IPS-20b (cell line): ENCODE measurements at regions not wholly inside any gene's neighbourhood (a gene's known extent, or its start where the extent isn't known, plus 50 kb on each side); places are given as distances from the start of the nearest gene placed in this dataset.

Source experiments
- H3K27ac ChIP-seq: one replicate; pipeline ENCODE4 v1.5.1; 2013; ENCODE audit warnings: low read length
- H3K27me3 ChIP-seq: 2 replicates; pipeline ENCODE4 v1.6.1; 2013; ENCODE audit warnings: mild to moderate bottlenecking, low read length, inconsistent platforms; ENCODE audit not compliant: insufficient read depth
- H3K36me3 ChIP-seq: 2 replicates; pipeline ENCODE4 v1.6.1; 2013; ENCODE audit warnings: low read depth, mild to moderate bottlenecking, inconsistent platforms, low read length, moderate library complexity; ENCODE audit not compliant: insufficient read depth
- H3K4me1 ChIP-seq: 2 replicates; pipeline ENCODE4 v1.6.1; 2013; ENCODE audit warnings: mild to moderate bottlenecking, control low read depth, inconsistent platforms, low read length, moderate library complexity; ENCODE audit not compliant: insufficient read depth
- H3K4me3 ChIP-seq: 2 replicates; pipeline ENCODE4 v1.5.1; 2013; ENCODE audit warnings: mild to moderate bottlenecking, low read length, inconsistent platforms
- H3K9ac ChIP-seq: 2 replicates; pipeline ENCODE4 v1.6.1; 2013; ENCODE audit warnings: low read depth, mild to moderate bottlenecking, inconsistent platforms, low read length, moderate library complexity
- H3K9me3 ChIP-seq: 2 replicates; pipeline ENCODE4 v1.6.1; 2013; ENCODE audit warnings: mild to moderate bottlenecking, low read depth, low read length, inconsistent platforms; ENCODE audit not compliant: insufficient read depth

DNA sequence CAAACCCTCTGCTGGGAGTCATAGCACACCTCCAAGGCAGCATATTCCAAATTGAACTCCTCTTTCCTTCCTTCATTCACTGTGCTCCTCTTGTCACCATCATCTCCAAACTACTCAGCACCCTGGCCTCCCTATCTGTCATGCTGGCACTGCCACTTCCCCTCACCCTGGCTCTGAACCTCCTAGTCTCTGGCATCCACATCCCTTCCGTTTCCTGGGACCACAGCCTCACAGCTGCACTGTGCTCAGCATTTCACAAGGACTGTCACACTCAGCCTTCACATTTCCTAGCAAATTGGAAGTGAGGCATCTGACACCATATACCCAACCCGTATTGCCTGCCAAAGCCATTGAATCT lies 124.7 kb downstream of the WDR11 start:
- peaks cover 4% of the 10 kb centered on the region; the same call in 1 of the 2 replicates for H3K9me3 ChIP-seq
- H3K36me3 ChIP-seq: no peaks in the 10 kb centered on the region
- no peak overlapping the region for H3K27ac ChIP-seq
- peaks cover 35% of the 10 kb centered on the region for H3K27me3 ChIP-seq
- no peak overlapping the region for H3K9ac ChIP-seq
- H3K4me3 ChIP-seq: no peak overlapping the region
- peaks cover 15% of the 10 kb centered on the region; the same call in 1 of the 2 replicates for H3K4me1 ChIP-seq

DNA sequence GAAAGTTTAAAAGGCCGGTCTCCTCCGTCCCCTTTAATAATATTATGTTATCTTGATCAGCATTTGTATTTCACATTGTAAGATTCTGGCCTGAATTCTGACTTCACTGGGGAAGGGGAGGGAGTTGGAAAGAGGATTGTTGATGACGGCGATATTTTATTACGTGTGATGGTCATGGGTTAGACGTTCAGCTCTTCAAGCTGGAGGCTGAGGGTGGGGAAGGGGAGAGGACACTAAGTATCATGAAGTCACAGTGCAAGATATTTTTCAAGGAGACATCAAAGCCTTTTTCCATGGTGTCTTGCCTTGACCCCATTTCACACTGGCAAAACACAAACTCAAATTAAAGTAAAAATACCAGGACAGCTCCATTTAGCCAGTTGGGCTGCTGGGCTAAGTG lies 126.7 kb downstream of the WDR11 start:
- H3K27ac ChIP-seq: no peak overlapping the region
- H3K4me3 ChIP-seq: no peak overlapping the region
- H3K4me1 ChIP-seq: peaks cover 36% of the 10 kb centered on the region
- H3K27me3 ChIP-seq: peaks cover 44% of the 10 kb centered on the region
- H3K36me3 ChIP-seq: no peaks in the 10 kb centered on the region
- peaks cover 4% of the 10 kb centered on the region; the same call in 1 of the 2 replicates for H3K9me3 ChIP-seq
- no peak overlapping the region for H3K9ac ChIP-seq

DNA sequence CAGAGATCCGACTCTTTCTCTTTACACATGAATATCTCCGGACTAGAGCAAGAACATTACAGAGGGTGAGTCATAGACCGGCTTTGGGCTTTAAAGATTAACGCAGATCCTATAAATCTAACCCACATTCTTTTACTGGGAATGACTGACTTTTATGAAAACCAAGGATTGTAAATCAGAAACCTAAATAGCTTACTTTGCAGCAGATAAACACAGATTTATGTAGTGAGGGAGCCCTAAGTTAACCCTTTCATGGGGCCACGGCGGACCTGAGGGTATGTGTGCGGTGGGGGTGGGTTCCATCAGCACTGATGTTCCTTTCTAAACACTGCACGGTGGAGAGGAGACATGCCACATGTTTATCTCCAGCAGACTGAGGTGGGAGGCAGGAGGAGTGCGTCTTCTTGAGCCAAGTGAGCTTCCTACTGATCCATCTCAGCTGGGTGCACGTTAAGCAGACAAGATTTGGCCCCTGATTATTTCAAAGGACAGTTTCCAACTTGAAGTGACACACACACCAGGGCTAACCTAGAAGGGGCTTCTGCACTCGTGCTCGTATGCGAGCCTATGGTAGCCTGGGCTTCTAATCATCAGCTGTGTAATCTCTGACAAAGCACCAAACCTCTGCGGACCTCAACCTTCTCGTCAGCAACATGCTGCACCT lies 127.6 kb downstream of the WDR11 start:
- H3K4me3 ChIP-seq: peak overlapping the region; percentile 62
- peaks cover 4% of the 10 kb centered on the region; the same call in 1 of the 2 replicates for H3K9me3 ChIP-seq
- H3K9ac ChIP-seq: no peak overlapping the region
- H3K27ac ChIP-seq: no peak overlapping the region
- H3K36me3 ChIP-seq: no peaks in the 10 kb centered on the region
- H3K27me3 ChIP-seq: peaks cover 44% of the 10 kb centered on the region
- H3K4me1 ChIP-seq: peaks cover 36% of the 10 kb centered on the region

DNA sequence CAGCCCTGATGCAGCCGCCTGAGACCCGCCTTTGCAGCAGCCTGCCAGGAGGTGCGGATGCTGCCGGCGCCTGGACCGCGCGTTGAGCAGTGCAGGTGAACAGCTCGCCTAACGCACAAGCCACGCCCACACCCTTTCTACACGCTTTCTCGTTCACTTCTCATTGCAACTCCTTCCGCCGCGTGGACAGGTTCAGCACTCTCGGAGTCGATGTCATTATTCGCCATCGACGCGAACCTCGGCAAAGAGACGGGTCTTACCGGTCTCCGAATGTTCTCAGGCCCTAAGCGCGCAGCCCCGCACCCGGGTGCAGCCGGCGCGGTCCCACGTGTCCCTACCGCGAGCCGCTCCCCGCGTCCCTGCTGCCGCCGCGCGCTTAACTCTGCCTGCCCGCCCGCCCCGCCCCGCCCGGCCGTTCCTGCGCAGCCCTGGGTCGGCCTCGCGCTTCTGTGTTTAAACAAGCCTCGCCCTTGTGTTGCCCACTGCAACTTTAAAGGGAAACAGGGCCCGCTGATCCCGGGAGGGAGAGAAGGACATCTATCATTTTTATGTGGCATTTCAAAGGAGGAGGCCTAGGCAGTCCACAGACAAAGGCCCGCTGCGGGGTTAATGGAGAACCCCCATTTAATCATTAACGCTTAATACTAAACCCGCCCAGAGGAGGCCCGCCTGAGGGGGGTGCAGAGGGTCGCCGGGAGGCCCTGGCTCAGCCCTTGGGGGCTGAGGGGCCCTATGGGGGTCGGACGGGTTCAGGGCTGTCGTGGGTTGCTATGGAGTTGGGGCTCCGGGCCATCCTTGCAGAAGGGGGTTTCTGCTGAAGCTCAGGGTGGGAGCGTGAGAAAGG lies 128.5 kb downstream of the WDR11 start:
- peaks cover 36% of the 10 kb centered on the region for H3K4me1 ChIP-seq
- H3K27ac ChIP-seq: no peak overlapping the region
- H3K4me3 ChIP-seq: peak overlapping the region; percentile 62
- no peaks in the 10 kb centered on the region for H3K36me3 ChIP-seq
- peaks cover 44% of the 10 kb centered on the region for H3K27me3 ChIP-seq
- 0 out of 2 replicates have a peak, but pooled peaks cover 4% of the 10 kb centered on the region for H3K9me3 ChIP-seq
- peak overlapping the region; percentile 21; the same call in 1 of the 2 replicates for H3K9ac ChIP-seq

DNA sequence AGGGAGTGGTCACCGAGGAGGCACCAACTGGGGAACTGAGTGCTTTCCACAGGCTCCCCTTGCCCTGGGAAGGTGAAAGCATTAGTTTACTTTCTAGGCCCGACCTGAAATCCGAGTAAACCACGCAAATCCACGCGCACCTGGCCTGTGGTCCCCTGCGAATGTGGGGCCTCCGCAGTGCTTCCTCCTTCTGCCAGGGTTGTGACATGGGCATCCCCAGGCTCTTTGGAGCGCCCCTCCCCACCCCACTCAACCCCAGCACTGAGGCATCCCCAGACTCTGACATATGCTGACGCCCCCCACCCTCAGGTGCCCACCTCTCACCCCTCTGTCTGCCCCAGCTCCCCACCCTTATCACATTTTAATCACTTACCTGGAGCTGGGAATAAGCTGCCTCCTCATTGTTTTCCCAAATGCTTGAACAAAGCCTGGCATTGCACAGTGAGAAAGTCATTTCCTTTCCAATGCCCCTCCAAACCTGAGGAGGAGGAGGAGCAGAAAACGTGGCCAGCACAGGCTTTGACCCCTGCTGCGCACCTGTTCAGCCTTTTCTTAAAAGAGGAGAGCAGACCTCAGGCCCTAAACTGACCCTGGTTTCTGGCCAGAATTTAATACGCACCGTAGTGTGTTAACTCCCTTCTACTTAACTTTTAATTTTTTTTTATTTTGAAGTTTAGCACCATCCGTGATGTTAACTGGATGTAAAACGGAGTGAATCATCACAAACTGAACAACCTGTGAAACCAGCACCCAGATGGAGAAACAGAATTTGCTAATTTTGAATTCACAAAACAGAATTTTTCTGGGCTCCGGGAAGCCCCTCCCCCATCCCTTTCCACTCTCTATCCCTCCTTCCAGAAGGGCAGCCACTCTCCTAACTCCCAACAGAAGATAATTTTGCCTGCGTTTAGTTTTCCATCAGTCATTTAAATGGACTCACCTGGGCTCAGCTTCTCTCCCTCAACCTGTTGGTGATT lies 129.4 kb downstream of the WDR11 start:
- peak overlapping the region; percentile 21; the same call in 1 of the 2 replicates for H3K9ac ChIP-seq
- H3K4me3 ChIP-seq: peak overlapping the region; percentile 62

DNA sequence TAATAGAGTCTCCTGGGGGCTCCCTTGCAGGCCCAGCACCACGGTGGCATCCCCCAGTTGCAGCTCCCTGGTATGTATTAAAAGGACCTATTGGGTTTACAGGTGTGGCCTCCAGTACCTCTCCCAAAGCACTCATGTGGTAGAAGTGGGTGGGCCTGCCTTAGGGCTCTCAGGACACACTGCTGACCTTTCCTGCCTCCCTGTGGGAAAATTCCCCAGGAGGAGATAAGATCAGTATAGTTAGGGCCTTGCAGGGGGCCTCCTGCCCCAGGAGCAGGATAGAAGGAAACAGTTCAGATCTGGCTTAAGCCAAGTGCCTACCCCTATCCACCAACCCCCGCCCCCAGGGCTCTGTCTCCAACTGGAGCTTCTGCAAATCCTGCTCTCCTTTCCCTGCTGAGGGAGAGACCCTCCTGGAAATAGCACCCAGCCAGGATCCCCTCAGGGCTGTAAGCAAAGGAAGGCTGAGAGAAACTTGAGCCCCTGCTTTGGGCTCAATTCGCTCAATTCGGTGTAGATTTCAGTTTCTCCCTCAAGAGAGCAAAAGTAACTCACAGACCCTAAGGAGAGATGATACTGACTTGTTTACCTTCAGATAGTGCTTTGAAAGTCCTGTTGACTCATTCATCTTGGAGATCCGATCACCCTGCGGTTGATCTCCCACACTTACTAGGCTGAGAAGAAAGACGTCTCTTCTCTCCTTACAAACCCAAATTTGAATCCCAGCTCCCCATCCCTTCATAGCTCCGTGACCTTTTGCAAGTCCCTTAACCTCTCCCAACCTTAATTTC lies 130.6 kb downstream of the WDR11 start:
- H3K9ac ChIP-seq: no peak overlapping the region
- no peaks in the 10 kb centered on the region for H3K9me3 ChIP-seq
- H3K36me3 ChIP-seq: no peaks in the 10 kb centered on the region
- H3K4me3 ChIP-seq: 0 out of 2 replicates have a peak overlapping the region, but pooled peaks have one; percentile 32
- H3K27me3 ChIP-seq: peaks cover 44% of the 10 kb centered on the region
- H3K27ac ChIP-seq: no peak overlapping the region
- H3K4me1 ChIP-seq: peaks cover 36% of the 10 kb centered on the region

More for the DNA sequence above, 129.4 kb downstream of the WDR11 start:
- no peak overlapping the region for H3K27ac ChIP-seq
- no peaks in the 10 kb centered on the region for H3K36me3 ChIP-seq
- H3K27me3 ChIP-seq: peaks cover 44% of the 10 kb centered on the region
- no peaks in the 10 kb centered on the region for H3K9me3 ChIP-seq
- peaks cover 36% of the 10 kb centered on the region for H3K4me1 ChIP-seq

DNA sequence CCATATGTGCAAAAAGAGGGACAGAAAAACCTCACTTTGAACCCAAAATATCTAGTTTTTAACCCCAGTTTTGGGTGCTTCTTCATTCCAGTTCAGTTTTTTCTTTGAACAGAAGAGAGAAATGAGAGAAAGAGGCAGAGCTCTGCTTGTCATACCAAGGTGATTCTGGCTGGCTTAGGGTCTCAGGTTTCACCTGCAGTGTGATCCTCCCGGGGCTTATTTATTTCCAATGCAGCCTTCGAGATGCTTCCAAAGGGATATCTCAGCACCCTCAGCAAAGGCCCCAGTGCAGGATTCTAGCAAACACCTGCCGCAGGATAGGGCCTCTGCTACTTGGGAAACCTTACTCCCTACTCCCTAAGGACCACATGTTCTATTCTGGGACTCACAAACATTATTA lies 131.3 kb downstream of the WDR11 start:
- Histone ChIP-seq H3K27me3 (peaks cover 42% of the 10 kb centered on the region), H3K4me1 (peaks cover 36% of the 10 kb centered on the region), H3K9ac (no peak overlapping the region), H3K9me3 (no peaks in the 10 kb centered on the region), H3K27ac (no peak overlapping the region), H3K36me3 (no peaks in the 10 kb centered on the region), H3K4me3 (0 out of 2 replicates have a peak overlapping the region, but pooled peaks have one; percentile 32)

DNA sequence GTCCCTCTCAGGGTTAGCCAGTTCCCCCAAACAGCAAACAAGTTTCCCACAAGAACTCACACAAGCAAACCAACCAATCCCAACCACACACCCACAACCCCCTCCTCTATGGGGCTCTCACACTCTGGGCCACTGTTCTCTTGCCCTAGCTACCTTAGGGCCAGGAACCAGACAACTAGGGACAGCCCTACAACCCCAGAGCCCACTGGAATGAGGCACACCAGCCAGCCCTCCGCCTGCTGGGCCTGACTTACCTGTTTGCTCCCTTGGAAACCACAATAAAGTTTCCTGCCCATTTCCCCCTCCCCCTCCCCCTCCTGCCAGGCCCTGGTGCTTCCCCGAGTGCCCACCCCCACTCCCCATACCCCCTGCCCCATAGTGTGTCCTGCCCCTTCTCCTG lies 132.6 kb downstream of the WDR11 start:
- H3K4me1 ChIP-seq: peaks cover 36% of the 10 kb centered on the region

DNA sequence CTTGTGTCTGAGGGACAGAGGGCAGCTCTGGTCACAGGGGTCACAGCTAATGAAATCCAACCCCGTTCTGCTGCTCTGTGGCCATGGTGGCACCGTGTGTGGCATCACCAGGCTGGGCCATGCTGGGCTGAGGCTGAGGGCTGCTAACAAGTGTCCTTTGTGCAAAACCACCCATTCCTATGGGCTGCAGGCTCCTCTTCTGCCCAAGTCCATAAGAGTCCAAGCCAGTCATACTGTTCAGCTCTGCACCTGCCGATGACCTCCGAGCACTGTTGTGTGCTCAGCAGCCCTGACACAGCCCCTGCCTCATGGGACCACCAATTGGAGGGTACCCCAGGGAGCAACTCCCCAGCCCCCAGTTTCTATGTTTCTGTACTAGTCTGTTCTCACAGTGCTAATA lies 133.1 kb downstream of the WDR11 start:
- peaks cover 31% of the 10 kb centered on the region for H3K4me1 ChIP-seq
- peaks cover 9% of the 10 kb centered on the region for H3K9me3 ChIP-seq
- H3K9ac ChIP-seq: no peak overlapping the region
- H3K36me3 ChIP-seq: no peaks in the 10 kb centered on the region
- no peak overlapping the region for H3K4me3 ChIP-seq
- peaks cover 25% of the 10 kb centered on the region for H3K27me3 ChIP-seq
- no peak overlapping the region for H3K27ac ChIP-seq

More for the DNA sequence above, 132.6 kb downstream of the WDR11 start:
- H3K9me3 ChIP-seq: peaks cover 4% of the 10 kb centered on the region
- H3K36me3 ChIP-seq: no peaks in the 10 kb centered on the region
- no peak overlapping the region for H3K27ac ChIP-seq
- H3K4me3 ChIP-seq: no peak overlapping the region
- peaks cover 30% of the 10 kb centered on the region for H3K27me3 ChIP-seq
- H3K9ac ChIP-seq: no peak overlapping the region

DNA sequence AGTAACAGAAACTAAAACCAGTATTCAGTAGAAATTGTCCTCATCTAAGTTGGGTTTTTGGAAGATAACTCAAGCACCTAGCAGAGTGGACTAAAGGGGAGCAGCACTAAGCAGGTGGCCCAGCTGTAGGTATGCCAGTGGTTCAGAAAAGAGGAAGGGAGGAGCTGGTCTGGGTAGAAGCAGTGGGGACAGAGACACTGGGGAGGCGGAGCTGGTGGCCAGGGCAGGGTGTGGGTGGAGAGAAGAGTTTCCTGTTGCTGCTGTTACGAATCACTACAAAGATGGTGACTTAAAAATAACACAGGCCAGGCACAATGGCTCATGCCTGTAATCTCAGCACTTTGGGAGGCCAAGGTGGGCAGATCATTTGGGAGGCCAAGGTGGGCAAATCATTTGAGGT lies 136.2 kb downstream of the WDR11 start:
- no peak overlapping the region for H3K27ac ChIP-seq
- H3K4me3 ChIP-seq: no peak overlapping the region
- H3K4me1 ChIP-seq: peaks cover 6% of the 10 kb centered on the region
- no peaks in the 10 kb centered on the region for H3K36me3 ChIP-seq
- peaks cover under 1% of the 10 kb centered on the region; the same call in 1 of the 2 replicates for H3K27me3 ChIP-seq
- no peak overlapping the region for H3K9ac ChIP-seq
- H3K9me3 ChIP-seq: peaks cover 12% of the 10 kb centered on the region
